ENCODE measurements at regions not wholly inside any gene's neighbourhood (a gene's known extent, or its start where the extent isn't known, plus 50 kb on each side); places are given as distances from the start of the nearest gene placed in this dataset.

DNA sequence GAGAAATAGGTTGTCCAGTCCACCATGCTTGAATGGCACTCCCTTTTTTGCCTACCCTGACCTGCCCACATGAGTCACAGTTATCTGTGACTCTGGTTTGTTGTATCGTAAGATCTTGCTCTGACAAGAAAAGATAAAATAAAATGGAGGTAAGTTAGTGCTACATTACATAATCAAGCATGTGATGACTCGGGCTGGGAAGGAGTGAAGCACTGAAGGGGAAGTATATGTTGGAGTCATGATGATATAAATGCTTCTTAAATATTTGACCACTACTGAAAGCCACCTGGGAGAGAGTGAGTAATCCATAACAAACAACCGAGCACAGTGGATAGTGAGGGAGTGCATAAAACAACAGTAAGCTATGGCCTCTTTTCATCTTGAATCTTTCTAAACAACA lies 124.4 kb downstream of the SHOX2 start:
- TF ChIP-seq, protein P1, sequence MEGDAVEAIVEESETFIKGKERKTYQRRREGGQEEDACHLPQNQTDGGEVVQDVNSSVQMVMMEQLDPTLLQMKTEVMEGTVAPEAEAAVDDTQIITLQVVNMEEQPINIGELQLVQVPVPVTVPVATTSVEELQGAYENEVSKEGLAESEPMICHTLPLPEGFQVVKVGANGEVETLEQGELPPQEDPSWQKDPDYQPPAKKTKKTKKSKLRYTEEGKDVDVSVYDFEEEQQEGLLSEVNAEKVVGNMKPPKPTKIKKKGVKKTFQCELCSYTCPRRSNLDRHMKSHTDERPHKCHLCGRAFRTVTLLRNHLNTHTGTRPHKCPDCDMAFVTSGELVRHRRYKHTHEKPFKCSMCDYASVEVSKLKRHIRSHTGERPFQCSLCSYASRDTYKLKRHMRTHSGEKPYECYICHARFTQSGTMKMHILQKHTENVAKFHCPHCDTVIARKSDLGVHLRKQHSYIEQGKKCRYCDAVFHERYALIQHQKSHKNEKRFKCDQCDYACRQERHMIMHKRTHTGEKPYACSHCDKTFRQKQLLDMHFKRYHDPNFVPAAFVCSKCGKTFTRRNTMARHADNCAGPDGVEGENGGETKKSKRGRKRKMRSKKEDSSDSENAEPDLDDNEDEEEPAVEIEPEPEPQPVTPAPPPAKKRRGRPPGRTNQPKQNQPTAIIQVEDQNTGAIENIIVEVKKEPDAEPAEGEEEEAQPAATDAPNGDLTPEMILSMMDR (conservative IDR thresholded peaks at IDR 0.05 in 1 of 2, IDR thresholded peaks at IDR 0.05 in 1 of 2; ENCODE audit: low read depth in 1 of 2, low read length in 2 of 2), result no peak
- TF ChIP-seq EZH2 (IDR thresholded peaks at IDR 0.05; ENCODE audit: low read length, missing control alignments), result no peak
